OCI-LY7 (cell line): ENCODE measurements at regions not wholly inside any gene's neighbourhood (a gene's known extent, or its start where the extent isn't known, plus 50 kb on each side); places are given as distances from the start of the nearest gene placed in this dataset.

Experiments
- EZH2phosphoT487 ChIP-seq: fragments of 200-600 bp; sonication (generic); IDR thresholded peaks from 2 replicates; pipeline ENCODE4 v1.6.1; 2018; ENCODE audit warnings: low read depth, borderline replicate concordance, mild to moderate bottlenecking, mixed run types, antibody characterized with exemption, low read length, moderate library complexity, mixed read lengths
- TF ChIP-seq, protein P1 (sequence below): fragments of 200-600 bp; sonication (generic); conservative IDR thresholded peaks from 2 replicates; pipeline ENCODE4 v1.5.1; 2014; ENCODE audit warnings: mild to moderate bottlenecking, antibody characterized with exemption, low read length, moderate library complexity, mixed read lengths

GRCh38 chr2:4981802-4982409 lies 710.3 kb upstream of the SOX11 start:
- TF ChIP-seq, protein P1, sequence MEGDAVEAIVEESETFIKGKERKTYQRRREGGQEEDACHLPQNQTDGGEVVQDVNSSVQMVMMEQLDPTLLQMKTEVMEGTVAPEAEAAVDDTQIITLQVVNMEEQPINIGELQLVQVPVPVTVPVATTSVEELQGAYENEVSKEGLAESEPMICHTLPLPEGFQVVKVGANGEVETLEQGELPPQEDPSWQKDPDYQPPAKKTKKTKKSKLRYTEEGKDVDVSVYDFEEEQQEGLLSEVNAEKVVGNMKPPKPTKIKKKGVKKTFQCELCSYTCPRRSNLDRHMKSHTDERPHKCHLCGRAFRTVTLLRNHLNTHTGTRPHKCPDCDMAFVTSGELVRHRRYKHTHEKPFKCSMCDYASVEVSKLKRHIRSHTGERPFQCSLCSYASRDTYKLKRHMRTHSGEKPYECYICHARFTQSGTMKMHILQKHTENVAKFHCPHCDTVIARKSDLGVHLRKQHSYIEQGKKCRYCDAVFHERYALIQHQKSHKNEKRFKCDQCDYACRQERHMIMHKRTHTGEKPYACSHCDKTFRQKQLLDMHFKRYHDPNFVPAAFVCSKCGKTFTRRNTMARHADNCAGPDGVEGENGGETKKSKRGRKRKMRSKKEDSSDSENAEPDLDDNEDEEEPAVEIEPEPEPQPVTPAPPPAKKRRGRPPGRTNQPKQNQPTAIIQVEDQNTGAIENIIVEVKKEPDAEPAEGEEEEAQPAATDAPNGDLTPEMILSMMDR, result no peak
- TF ChIP-seq EZH2phosphoT487, result no peak
